GM19463 (cell line): ENCODE measurements at regions not wholly inside any gene's neighbourhood (a gene's known extent, or its start where the extent isn't known, plus 50 kb on each side); places are given as distances from the start of the nearest gene placed in this dataset.
"Not testable (repeated sequence)": the region's sequence is repeated elsewhere in the genome, so short reads cannot be mapped to it uniquely, and the experiment has no call there.

ENCODE experiments used
- ATAC-seq: cut with Tn5 transposase; IDR thresholded peaks from one replicate; pipeline ENCODE4 v1.9.1; 2021; ENCODE audit warnings: mild to moderate bottlenecking, moderate library complexity; ENCODE audit not compliant: unreplicated experiment

GRCh38 chr4:124139044-124139443 is 573.5 kb downstream of the ANKRD50 start:
- no peak for ATAC-seq

DNA sequence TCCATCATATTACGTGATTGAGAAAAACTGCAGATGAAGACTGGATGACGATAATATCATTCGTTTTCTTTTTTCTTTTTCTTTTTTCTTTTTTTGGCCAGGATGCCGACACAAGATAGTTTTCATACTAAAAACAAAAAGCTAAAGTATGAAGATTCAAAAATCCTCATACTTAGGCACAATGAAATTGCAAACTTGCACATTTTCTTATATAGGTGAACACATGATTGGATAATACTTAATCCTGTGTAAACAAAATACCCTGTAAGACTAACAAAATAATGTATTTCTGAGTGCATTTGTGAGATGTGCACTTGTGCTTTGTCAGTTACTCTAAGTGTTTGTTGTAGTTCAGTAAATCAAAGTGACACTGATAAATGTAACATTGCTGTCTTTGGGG is 568.9 kb downstream of the ANKRD50 start:
- no peak for ATAC-seq

GRCh38 chr4:124144238-124144654 is 568.3 kb downstream of the ANKRD50 start:
- no peak for ATAC-seq

DNA sequence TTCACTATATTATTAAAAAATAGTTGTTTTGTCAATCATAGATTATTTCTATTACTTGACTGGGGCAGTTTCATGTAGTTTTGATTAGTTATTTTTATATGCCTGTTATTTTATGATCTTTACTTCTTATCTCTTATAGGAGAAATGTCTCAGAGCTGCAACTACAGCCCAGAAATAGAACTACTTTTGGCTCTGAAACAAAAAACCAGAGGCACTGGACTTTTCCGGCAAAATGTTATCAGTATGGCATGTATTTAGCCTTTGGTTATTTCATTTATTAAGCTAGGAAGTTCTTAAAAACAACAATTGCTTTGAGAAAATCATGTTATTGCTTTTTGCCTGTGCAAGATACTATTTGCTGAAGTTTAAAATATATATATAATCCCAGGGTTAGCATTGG is 566.5 kb downstream of the ANKRD50 start:
- no peak for ATAC-seq

DNA sequence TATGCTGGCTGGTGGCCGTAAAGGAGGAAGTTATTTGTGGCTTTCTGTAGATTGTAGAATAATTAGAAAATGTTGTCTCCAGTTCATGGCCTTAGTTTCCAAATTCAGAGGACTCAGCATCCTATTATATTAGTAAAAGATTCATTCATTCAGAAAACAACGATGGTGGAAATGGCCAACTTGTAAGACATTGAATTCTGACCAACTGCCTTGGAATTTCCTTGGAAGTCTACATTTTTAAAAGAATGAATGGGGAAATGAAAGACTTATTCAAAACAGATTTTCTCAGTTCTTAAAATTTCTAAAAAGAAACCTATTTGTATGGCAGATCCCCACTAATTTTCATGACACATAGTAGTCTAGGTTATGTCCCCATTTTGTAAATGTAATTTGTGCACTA is 561.5 kb downstream of the ANKRD50 start:
- no peak for ATAC-seq

DNA sequence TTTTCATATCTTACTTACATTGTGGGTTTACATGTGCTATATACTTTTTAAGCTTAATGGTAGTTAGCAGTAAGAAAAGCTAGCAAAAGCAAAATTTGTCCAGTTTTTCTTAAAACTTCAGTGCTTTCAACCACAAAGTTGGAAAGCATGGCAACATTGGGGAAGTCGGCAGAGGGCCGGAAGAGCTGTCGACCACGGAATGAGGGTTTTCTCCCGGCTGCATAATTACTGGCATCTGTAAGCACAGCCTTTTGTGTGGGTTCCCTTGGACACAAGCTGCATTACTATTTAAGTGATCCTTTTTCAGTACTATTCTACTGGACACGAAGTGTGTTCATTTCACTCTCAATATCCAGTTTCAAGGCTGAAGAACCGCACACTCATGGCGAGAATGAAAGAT is 560.4 kb downstream of the ANKRD50 start:
- ATAC-seq, result no peak

GRCh38 chr4:124155239-124155638 is 557.3 kb downstream of the ANKRD50 start:
- ATAC-seq, result no peak

GRCh38 chr4:124157396-124158083 is 555.0 kb downstream of the ANKRD50 start:
- ATAC-seq, result no peak

- no peak for ATAC-seq
Observed at GRCh38 chr4:124163401-124163800, 549.1 kb downstream of the ANKRD50 start.

DNA sequence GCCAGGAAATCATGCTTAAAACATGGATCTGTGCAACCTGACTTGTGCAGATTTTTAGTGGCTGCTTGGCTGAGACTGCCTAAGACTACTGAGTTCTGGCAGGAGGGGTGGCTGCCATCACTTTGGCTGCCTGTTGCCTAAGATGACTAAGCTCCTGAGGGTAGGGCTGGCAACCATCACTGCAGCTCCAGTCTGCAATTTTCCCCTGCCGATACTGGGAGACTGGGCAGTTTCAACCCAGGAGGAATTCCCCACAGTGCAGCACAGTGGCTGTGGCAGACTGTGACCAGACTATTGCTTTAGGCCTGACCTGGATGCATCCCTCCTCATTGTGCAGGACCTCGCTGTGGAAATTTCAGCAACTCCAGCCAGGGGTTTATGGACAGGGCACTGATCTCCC is 544.9 kb downstream of the ANKRD50 start:
- ATAC-seq, result no peak

DNA sequence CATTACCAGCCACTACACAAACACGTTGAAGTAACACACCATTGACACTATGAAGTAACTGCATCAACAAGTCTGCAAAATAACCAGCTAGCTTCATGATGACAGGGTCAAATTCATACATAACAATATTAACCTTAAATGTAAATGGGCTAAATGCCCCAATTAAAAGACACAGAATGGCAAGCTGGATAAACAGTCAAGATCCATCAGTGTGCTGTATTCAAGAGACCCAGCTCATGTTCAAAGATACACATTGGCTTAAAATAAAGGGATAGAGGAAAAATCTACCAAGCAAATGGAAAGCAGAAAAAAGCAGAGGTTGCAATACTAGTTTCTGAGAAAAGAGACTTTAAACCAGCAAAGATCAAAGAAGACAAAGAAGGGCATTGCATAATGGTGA is 543.0 kb downstream of the ANKRD50 start:
- ATAC-seq, result not testable (repeated sequence)

GRCh38 chr4:124173912-124174311 is 538.6 kb downstream of the ANKRD50 start:
- no peak for ATAC-seq

DNA sequence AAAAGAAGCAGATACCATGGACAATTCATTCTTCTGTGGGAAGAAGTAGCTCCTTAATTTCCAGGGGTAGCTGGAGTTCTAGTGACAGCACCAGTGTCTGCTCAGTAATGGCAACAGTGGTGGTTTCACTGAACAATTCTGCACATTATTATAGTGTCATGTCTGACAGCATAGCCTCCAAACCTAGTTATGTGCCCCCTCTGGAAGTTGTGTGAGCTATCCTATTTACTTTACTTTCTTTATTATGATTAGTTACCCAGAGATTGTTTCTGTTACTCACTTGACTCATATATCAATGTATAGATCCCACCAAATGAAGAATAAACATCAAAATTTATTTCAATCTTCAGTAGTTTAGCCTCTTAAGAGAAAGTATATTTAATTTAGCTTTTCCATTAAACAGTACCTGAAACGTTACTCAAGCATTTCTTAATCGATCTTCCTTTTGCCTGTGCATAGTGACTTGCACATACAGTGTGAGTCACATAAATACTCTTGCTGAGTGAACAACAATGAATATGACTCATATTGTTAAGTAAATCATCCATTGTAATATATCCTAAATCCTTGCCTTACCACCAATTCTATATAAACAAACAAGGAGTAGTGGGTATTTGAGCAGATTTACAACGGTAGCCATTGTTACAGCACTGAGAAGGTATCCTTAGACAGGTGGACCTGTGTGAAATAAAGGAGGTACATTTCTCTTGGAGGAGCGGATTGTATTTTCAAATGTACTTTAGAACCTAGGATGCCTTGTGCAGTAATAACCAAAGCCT is 534.7 kb downstream of the ANKRD50 start:
- no peak for ATAC-seq

DNA sequence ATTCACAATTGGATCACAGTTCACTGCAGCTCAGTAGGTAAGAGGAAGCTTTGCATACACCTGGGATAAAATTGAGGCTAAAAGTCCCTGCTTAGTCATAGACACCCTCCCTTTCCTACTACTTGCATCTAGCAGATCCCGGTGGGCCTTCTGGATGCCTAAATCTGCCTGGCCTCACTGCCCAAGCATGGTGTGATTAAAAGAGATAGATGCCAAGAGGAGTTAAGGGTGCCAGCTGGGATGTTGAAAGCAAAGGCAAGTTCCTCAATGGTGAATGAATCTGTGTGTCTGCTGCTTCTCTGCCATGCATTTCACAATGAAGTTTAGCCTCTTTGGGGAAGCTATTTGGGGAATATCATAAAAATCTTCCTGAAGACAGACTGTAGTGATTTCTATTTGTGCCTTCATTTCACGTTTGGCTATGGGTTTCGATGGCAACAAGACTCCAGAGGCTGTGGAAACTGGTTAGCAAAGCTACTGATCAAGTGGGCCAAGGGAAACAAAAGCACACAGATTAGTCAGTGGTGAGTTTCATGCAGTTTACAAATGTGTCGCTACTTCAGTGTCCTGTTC is 534.0 kb downstream of the ANKRD50 start:
- ATAC-seq, result no peak

DNA sequence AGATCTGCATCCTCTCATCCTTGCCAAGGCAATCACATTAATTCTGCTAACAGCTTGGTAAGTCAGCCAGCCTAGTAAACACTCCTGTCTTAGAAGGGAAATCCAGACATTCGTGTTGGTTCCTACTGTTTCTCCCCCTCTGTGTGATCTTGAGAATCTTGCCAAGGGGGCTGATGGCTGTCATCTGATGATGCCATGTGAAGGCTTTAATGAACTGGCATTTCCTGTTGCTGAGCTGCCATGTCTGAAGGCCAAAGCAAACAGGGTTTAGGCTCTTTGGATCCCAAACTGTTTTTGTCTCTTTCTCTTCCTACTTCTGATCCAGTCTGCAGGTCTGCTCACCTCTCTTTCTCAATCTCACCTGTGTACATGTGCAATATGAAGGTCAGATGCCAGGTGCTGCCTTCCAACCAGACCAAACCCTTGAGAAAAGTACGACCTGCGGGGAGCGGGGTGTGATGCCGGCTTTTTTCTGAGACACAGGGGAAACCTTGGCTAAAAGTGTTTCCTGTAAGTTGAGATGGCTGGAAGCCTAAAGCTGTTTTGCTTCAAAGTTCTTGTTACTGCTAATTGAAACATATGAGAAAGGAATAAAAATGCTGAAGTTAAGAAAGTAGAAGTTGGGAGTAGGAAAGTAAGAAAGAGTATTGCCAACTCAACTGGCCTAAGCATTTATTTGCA is 532.9 kb downstream of the ANKRD50 start:
- ATAC-seq, result no peak

DNA sequence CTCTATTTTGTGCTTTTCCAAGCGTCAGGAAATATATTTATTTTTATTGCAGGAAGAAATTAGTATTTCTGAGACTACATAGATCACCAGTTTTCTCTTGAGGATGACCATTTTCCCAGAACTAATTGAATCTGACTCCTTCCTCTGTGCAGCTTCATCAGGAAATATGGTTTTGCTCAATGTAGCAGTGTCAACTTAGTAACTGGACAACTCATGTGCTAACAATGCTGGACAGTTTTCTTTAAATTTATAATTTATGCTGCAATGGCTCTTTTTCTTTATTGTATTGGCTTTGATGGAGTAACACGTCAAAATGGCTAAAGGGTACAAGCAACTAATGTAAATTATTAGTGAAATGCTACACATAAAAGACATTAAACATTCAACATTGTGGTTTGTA is 531.5 kb downstream of the ANKRD50 start:
- ATAC-seq, result no peak

- ATAC-seq, result no peak
Observed at GRCh38 chr4:124183231-124183630, 529.3 kb downstream of the ANKRD50 start.

DNA sequence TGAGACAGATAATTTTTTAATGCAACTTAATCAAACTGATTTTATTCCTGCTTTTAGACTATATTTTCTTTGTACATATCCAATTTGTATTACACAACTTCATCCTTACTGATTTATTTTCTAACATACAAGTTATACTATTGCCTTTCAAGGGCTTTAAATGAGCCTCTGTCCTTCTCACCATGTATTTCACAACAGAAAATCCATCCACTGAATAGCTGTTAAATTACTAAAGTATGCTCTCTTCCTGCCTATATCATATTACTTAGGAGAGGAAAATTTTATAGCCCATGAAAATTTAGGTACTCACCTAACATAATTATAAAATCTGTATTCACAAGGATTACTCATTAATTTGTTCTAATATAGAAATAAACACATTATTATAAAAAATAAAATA is 528.6 kb downstream of the ANKRD50 start:
- ATAC-seq, result no peak

GRCh38 chr4:124184792-124185191 is 527.7 kb downstream of the ANKRD50 start:
- no peak for ATAC-seq

DNA sequence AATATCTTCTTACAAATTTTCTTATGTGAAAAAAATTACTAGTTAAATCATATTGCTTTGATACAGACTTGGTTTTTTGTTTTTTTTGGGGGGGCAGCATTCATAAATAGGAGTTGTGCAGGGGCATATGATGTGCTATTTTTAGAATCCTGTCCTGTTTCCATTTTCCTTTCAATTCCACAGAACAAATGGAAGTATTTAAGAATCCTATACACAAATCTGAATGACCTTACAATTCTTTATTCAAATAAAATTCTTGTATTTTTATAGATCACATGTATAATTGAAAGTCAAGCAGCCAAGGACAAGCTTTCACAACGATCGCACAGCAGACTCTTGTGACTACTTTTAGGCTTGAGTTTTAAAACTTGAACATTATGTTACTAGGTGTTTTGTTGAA is 523.9 kb downstream of the ANKRD50 start:
- no peak for ATAC-seq

GRCh38 chr4:124189545-124189944 is 523.0 kb downstream of the ANKRD50 start:
- ATAC-seq, result no peak

DNA sequence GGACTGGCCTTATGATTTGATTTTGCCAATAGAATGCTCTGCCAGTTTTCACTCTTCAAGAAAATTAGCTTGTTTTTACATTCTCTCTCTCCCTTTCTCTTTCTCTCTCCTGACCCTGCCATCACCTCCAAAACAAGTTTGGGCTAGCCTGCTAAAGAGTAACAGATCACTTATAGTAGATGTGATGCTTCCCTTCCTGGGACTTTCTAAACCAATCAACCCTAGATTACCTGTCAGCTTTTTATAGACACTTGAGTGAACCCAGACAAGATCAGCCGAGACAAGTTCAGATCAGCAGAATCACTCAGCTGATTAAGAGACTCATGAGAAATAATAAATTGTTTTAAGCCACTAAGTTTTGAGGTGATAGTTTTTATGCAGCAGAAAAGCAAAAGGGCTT is 521.2 kb downstream of the ANKRD50 start:
- no peak for ATAC-seq
